ENCODE measurements at regions not wholly inside any gene's neighbourhood (a gene's known extent, or its start where the extent isn't known, plus 50 kb on each side); places are given as distances from the start of the nearest gene placed in this dataset.
A peak's percentile ranks its signal among the peaks of the same experiment; 100 is the strongest.

- Histone ChIP-seq H3K27ac (no peak overlapping the region), H3K9me3 (ENCODE audit: severe bottlenecking) (no peaks in the 10 kb centered on the region), H3K27me3 (ENCODE audit: insufficient read depth, low read depth, severe bottlenecking) (no peaks in the 10 kb centered on the region), H3K36me3 (no peaks in the 10 kb centered on the region), H3K4me3 (ENCODE audit: low read depth, low read length) (no peak overlapping the region)
- no peak for DNase-seq
- TF ChIP-seq, protein P1, sequence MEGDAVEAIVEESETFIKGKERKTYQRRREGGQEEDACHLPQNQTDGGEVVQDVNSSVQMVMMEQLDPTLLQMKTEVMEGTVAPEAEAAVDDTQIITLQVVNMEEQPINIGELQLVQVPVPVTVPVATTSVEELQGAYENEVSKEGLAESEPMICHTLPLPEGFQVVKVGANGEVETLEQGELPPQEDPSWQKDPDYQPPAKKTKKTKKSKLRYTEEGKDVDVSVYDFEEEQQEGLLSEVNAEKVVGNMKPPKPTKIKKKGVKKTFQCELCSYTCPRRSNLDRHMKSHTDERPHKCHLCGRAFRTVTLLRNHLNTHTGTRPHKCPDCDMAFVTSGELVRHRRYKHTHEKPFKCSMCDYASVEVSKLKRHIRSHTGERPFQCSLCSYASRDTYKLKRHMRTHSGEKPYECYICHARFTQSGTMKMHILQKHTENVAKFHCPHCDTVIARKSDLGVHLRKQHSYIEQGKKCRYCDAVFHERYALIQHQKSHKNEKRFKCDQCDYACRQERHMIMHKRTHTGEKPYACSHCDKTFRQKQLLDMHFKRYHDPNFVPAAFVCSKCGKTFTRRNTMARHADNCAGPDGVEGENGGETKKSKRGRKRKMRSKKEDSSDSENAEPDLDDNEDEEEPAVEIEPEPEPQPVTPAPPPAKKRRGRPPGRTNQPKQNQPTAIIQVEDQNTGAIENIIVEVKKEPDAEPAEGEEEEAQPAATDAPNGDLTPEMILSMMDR (IDR thresholded peaks at IDR 0.05; ENCODE audit: low read depth, low read length): no peak
Measured at GRCh38 chr1:4494027-4494426, 160.4 kb upstream of the AJAP1 start.

- TF ChIP-seq, protein P1 (IDR thresholded peaks at IDR 0.05; ENCODE audit: low read depth, low read length): peak; percentile 85
- no peak overlapping the region for H3K27ac ChIP-seq
Measured at GRCh38 chr1:4494558-4494957, 159.9 kb upstream of the AJAP1 start.

DNA sequence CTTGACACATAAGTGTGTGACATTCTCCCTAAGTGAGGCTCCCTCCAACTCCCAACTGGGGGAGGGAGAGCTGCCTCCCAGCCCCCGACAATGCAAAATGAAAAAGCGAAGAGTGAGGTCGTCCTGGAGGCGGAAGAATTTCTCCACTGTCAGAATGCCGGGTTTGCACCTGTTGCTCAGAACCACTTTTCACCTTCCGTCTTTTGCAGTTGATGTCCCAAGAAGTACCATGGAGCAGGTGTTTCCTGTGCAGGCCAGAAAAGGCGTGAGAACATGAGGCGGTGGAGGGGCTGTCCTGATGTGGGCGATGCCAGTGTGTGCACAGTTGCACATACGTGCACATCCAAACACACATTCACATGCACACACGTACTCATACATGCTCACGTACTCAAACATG is 158.6 kb upstream of the AJAP1 start:
- TF ChIP-seq, protein P1 (IDR thresholded peaks at IDR 0.05; ENCODE audit: low read depth, low read length): no peak
- no peaks in the 10 kb centered on the region for H3K9me3 ChIP-seq (ENCODE audit: severe bottlenecking)
- H3K27ac ChIP-seq: no peak overlapping the region

More at GRCh38 chr1:4494558-4494957, 159.9 kb upstream of the AJAP1 start:
- DNase-seq: peak; percentile 68
- Histone ChIP-seq H3K4me3 (ENCODE audit: low read depth, low read length) (no peak overlapping the region), H3K36me3 (no peaks in the 10 kb centered on the region), H3K27me3 (ENCODE audit: insufficient read depth, low read depth, severe bottlenecking) (no peaks in the 10 kb centered on the region), H3K9me3 (ENCODE audit: severe bottlenecking) (no peaks in the 10 kb centered on the region)

GRCh38 chr1:4500441-4500840 is 154.0 kb upstream of the AJAP1 start:
- TF ChIP-seq, protein P1 (IDR thresholded peaks at IDR 0.05; ENCODE audit: low read depth, low read length): no peak
- no peak overlapping the region for H3K4me3 ChIP-seq (ENCODE audit: low read depth, low read length)
- no peaks in the 10 kb centered on the region for H3K27me3 ChIP-seq (ENCODE audit: insufficient read depth, low read depth, severe bottlenecking)
- H3K36me3 ChIP-seq: no peaks in the 10 kb centered on the region
- H3K9me3 ChIP-seq (ENCODE audit: severe bottlenecking): no peaks in the 10 kb centered on the region
- DNase-seq: no peak
- no peak overlapping the region for H3K27ac ChIP-seq

More for the DNA sequence above, 158.6 kb upstream of the AJAP1 start:
- no peak overlapping the region for H3K4me3 ChIP-seq (ENCODE audit: low read depth, low read length)
- no peaks in the 10 kb centered on the region for H3K36me3 ChIP-seq
- DNase-seq: no peak
- no peaks in the 10 kb centered on the region for H3K27me3 ChIP-seq (ENCODE audit: insufficient read depth, low read depth, severe bottlenecking)

DNA sequence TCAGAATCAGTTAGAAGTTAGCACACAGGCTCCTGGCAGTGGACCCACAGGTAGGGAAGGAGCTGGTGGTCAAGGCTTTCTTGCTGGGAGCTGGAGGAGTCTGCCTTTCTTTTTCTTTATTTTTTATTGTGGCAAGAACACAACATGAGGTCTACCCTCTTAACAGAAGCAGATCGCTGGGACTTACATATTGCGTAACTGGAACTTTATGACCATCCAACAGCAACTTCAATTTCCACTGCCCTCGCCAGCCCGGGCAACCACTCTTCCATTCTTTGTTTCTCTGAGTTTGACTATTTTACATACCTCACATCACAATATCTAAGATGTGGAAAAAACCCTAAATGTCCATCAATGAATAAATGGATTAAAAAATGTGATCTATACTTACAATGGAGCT is 147.8 kb upstream of the AJAP1 start:
- Histone ChIP-seq H3K9me3 (ENCODE audit: severe bottlenecking) (no peaks in the 10 kb centered on the region), H3K36me3 (no peaks in the 10 kb centered on the region), H3K27me3 (ENCODE audit: insufficient read depth, low read depth, severe bottlenecking) (no peaks in the 10 kb centered on the region), H3K4me3 (ENCODE audit: low read depth, low read length) (no peak overlapping the region), H3K27ac (no peak overlapping the region)
- TF ChIP-seq, protein P1 (IDR thresholded peaks at IDR 0.05; ENCODE audit: low read depth, low read length): no peak
- no peak for DNase-seq

DNA sequence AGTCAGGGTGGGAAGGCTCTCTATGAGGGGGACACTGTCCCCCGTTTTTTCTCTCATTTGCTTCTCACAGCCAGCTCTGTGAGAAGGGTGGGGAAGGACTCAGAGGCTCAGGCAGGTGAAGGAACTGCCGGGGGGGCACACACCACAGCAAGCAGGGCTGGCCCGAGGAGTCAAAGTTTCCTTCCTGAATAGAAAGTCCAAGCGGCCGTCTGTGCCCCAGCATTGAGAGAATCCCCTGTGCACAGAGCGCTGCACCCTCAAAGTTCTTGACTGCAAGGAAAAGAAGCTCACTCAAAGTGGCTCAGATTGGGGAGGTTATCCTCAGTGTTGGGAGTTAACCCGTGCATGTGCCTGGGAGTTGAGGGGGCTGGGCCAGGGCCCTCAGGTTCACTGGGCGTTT is 145.2 kb upstream of the AJAP1 start:
- no peak for DNase-seq
- H3K9me3 ChIP-seq (ENCODE audit: severe bottlenecking): no peaks in the 10 kb centered on the region
- no peaks in the 10 kb centered on the region for H3K27me3 ChIP-seq (ENCODE audit: insufficient read depth, low read depth, severe bottlenecking)
- H3K36me3 ChIP-seq: no peaks in the 10 kb centered on the region
- TF ChIP-seq, protein P1 (IDR thresholded peaks at IDR 0.05; ENCODE audit: low read depth, low read length): no peak
- H3K4me3 ChIP-seq (ENCODE audit: low read depth, low read length): no peak overlapping the region
- H3K27ac ChIP-seq: no peak overlapping the region
